ENCODE measurements at regions not wholly inside any gene's neighbourhood (a gene's known extent, or its start where the extent isn't known, plus 50 kb on each side); places are given as distances from the start of the nearest gene placed in this dataset.

DNA sequence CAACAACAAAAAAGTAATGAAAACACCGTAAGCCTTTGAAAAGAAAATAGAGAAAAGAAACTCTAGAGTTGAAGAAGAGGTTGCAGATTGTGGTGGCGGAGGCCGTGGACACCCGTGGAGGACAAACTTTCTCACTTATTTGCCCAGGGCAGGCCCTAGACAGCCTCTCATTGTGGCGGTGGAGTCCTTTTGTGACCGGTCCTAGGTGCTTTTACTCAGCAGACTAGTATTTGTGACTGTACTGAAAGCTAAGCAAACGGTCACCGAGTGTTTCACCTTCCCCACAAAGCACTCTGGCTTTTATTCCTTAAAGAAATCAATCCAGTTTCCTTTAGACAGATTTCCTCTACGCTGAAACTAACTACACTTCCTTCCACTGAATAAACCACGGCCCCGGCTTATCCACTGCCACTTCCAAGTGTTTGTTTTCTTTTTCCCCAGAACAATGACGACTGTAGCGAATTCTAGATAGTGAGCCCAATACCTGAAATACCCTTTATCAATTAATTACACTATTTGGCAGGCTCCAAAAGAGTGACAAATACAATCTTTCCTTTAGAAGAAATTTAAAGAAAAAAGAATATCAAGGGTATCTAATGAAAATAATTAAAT, 210.2 kb upstream of the TARS1 start:
- TF ChIP-seq Cebpa-rat (IDR thresholded peaks at IDR 0.05) = no peak
- H3K27me3 ChIP-seq = no peaks in the 10 kb centered on the region
- no peak overlapping the region for H3K27ac ChIP-seq
- no peak overlapping the region for H3K9ac ChIP-seq
- H3K36me3 ChIP-seq = no peaks in the 10 kb centered on the region
- no peak overlapping the region for H3K4me2 ChIP-seq
- H3K4me1 ChIP-seq = peaks cover 0 to 10% (median under 1%) of the 10 kb centered on the region in 10 experiments; a peak in 7 of 20 replicates
- peaks cover 0 to 15% (median 9%) of the 10 kb centered on the region in 11 experiments; a peak in 11 of 22 replicates for H3K9me3 ChIP-seq (replicated peaks in 1 of 11)
- H3K4me3 ChIP-seq = no peak overlapping the region
- H4K20me1 ChIP-seq = no peaks in the 10 kb centered on the region

DNA sequence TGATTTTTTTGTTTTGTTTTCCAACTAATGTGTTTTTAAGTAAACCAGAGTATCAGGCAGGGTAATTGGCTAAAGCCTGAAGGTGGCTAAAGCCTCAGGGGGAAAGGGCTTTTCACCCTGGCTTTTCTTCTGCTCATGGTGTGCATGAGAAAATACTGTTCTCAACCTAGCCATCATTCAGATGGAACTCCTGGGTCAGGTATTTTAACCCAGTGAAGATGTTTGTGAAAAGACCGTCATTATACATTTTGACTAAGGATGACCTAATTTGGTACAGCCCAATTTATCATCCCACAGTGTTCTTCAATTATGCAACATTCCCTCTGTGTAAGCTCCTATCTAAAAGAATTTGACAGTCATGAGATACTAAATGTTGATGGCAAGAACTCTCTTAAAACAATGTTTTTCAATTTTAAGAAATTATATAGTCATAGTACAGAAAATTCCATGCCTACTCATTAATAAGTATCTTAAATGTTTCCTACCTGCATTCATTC, 209.5 kb upstream of the TARS1 start:
- no peak for TF ChIP-seq Cebpa-rat (IDR thresholded peaks at IDR 0.05)
- peaks cover 0 to 16% (median 5%) of the 10 kb centered on the region in 10 experiments; a peak in 8 of 20 replicates for H3K4me1 ChIP-seq
- H3K9ac ChIP-seq = no peak overlapping the region
- H3K27me3 ChIP-seq = no peaks in the 10 kb centered on the region
- H4K20me1 ChIP-seq = no peaks in the 10 kb centered on the region
- no peak overlapping the region for H3K4me2 ChIP-seq
- peaks cover 0 to 10% (median 8%) of the 10 kb centered on the region in 11 experiments; a peak in 9 of 22 replicates for H3K9me3 ChIP-seq (replicated peaks in 1 of 11)
- no peak overlapping the region for H3K4me3 ChIP-seq
- no peak overlapping the region for H3K27ac ChIP-seq
- H3K36me3 ChIP-seq = no peaks in the 10 kb centered on the region

DNA sequence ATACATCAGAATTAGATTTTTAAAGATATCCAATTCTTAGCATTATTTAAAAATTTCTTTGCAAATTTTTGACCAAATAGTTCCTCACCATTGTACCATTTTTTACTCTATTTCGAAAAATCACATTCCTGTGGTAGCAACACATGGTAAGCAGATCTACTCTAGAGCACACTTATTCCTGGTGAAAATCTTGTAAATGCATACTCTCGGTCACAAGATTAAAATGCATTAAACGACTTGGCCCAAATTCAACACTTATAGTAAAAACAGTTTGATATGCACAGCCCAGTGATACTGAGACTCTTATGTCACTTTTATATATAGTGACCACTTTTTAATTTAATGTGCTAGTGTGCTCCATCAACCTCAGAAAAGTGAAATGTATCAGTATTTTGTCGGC, 208.8 kb upstream of the TARS1 start:
- no peak overlapping the region for H3K4me3 ChIP-seq
- H3K27me3 ChIP-seq = no peaks in the 10 kb centered on the region
- no peak for TF ChIP-seq Cebpa-rat (IDR thresholded peaks at IDR 0.05)
- H4K20me1 ChIP-seq = no peaks in the 10 kb centered on the region
- no peak overlapping the region for H3K27ac ChIP-seq
- no peak overlapping the region for H3K4me2 ChIP-seq
- H3K9ac ChIP-seq = no peak overlapping the region
- no peaks in the 10 kb centered on the region for H3K36me3 ChIP-seq
- H3K4me1 ChIP-seq = peaks cover 0 to 23% (median 6%) of the 10 kb centered on the region in 10 experiments; a peak in 10 of 20 replicates
- H3K9me3 ChIP-seq (replicated peaks in 1 of 11) = peaks cover 0 to 10% (median 6%) of the 10 kb centered on the region in 11 experiments; a peak in 5 of 22 replicates

DNA sequence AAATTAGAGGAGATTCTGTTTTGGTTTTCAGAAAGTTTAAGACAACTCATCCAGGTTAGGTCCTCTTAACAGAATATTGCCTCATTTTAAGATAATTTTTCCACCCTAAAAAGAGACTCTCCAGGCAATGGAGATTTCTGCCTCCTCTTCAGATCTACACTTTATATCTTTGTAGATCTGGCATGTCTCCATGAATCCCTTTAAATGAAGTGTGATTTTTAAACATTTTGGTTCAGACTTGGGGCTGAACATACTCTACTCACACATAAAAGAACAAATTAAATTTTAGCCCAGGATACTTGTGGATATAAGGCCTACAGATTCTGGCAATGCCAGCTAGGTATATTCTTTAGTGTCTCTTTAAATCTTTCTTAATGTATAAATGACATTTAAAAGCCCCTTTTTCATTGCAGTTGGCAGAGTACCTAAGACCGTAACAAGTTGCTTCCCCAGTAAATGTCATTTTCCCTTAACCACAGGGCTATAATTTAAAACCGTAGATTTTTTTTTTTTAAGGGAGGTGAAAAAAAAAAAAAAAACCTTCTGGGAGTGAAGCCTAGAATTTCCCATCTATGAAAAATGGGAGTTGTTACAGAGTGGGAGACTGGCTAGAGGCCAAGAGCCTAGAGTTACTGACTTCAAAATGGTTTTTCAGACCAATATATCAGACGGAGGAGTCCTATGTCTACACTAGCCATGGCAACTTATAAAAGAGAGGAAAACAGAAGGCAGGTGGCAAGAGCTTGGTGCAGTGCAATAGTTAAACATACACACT, 207.8 kb upstream of the TARS1 start:
- H3K4me3 ChIP-seq = no peak overlapping the region
- no peaks in the 10 kb centered on the region for H3K27me3 ChIP-seq
- H4K20me1 ChIP-seq = no peaks in the 10 kb centered on the region
- TF ChIP-seq Cebpa-rat (IDR thresholded peaks at IDR 0.05) = no peak
- H3K9me3 ChIP-seq (replicated peaks in 1 of 11) = peaks cover 0 to 10% (median 6%) of the 10 kb centered on the region in 11 experiments; a peak in 5 of 22 replicates
- H3K4me1 ChIP-seq = peaks cover 0 to 30% (median 6%) of the 10 kb centered on the region in 10 experiments; a peak in 10 of 20 replicates
- H3K27ac ChIP-seq = no peak overlapping the region
- H3K4me2 ChIP-seq = no peak overlapping the region
- H3K36me3 ChIP-seq = no peaks in the 10 kb centered on the region
- H3K9ac ChIP-seq = no peak overlapping the region

DNA sequence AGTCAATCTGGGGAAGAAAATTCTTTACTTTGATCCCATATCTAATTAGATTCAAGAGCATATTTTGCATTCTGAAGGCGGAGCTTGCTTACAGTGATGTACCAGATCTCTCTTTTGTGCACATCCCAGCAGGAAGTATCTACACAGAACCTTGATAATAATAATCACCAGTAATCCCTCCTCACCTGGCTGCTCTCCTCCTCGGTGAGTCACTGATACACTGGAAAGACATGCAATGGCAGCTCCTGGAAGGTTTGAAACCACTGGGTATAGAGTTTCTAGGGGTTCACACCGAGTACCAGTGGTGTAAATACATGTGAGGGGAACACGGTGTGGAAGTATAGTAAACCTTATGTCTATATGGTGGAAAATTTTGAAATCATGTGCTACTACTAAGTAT, 205.5 kb upstream of the TARS1 start:
- H3K36me3 ChIP-seq = no peaks in the 10 kb centered on the region
- H4K20me1 ChIP-seq = no peaks in the 10 kb centered on the region
- no peaks in the 10 kb centered on the region for H3K27me3 ChIP-seq
- H3K9ac ChIP-seq = no peak overlapping the region
- TF ChIP-seq Cebpa-rat (IDR thresholded peaks at IDR 0.05) = no peak
- peaks cover 0 to 44% (median 8%) of the 10 kb centered on the region in 10 experiments; a peak in 10 of 20 replicates for H3K4me1 ChIP-seq
- H3K9me3 ChIP-seq (replicated peaks in 1 of 11) = peaks cover 0 to 10% (median 6%) of the 10 kb centered on the region in 11 experiments; a peak in 5 of 22 replicates
- no peak overlapping the region for H3K27ac ChIP-seq
- peak overlapping the region in 5 of 11 experiments; percentile 19 to 61 (median 27); a peak in 4 of 22 replicates for H3K4me2 ChIP-seq
- H3K4me3 ChIP-seq = no peak overlapping the region

DNA sequence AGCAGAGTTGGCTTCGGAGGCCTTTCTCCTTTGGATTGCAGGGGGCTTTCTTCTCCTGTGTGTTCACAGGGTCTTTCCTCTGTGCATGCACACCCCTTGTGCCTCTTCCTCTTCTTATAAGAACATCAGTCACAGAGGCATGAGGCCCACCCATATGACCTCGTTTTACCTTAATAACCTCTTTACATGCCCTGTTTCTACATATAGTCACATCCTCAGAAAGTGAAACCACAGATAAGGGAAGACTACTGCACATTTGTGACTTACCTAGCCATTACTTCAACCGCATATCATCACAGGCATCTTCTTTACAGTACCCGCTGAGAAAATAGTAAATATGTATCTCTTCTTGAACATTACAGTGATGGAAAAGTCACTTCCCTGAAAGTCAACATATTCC, 204.9 kb upstream of the TARS1 start:
- peaks cover 0 to 49% (median 8%) of the 10 kb centered on the region in 10 experiments; a peak in 10 of 20 replicates for H3K4me1 ChIP-seq
- H3K4me2 ChIP-seq = peak overlapping the region in 6 of 11 experiments; percentile 0 to 61 (median 26); a peak in 7 of 22 replicates
- peaks cover 0 to 10% (median 6%) of the 10 kb centered on the region in 11 experiments; a peak in 5 of 22 replicates for H3K9me3 ChIP-seq (replicated peaks in 1 of 11)
- no peak overlapping the region for H3K9ac ChIP-seq
- no peak for TF ChIP-seq Cebpa-rat (IDR thresholded peaks at IDR 0.05)
- H3K36me3 ChIP-seq = no peaks in the 10 kb centered on the region
- H3K4me3 ChIP-seq = no peak overlapping the region
- no peak overlapping the region for H3K27ac ChIP-seq
- no peaks in the 10 kb centered on the region for H4K20me1 ChIP-seq
- H3K27me3 ChIP-seq = no peaks in the 10 kb centered on the region

DNA sequence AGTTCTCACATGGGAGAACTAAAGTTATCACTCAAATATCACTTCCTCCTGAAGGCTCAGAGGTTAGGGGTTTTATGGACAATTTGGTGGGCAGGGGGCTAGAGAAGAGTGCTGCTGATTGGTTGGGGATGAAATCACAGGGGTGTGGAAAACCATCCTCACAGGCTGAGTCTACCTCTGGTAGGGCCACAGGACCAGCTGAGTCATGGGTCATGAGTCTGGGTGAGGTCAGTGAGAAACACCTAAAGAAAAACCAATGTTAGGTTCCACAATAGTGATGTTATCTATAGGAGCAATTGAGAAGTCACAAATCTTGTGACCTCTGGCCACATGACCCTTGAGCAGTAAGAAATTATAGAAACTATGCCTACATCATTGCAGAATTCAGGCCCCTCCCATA, 203.3 kb upstream of the TARS1 start:
- no peaks in the 10 kb centered on the region for H4K20me1 ChIP-seq
- H3K4me3 ChIP-seq = no peak overlapping the region
- no peaks in the 10 kb centered on the region for H3K36me3 ChIP-seq
- H3K9ac ChIP-seq = no peak overlapping the region
- no peaks in the 10 kb centered on the region for H3K27me3 ChIP-seq
- peak overlapping the region in 2 of 11 experiments; percentile 60 to 67; a peak in 4 of 22 replicates for H3K4me2 ChIP-seq
- peaks cover 9 to 65% (median 21%) of the 10 kb centered on the region in 10 experiments for H3K4me1 ChIP-seq
- no peak for TF ChIP-seq Cebpa-rat (IDR thresholded peaks at IDR 0.05)
- peak overlapping the region in 2 of 11 experiments; percentile 22 to 50; a peak in 2 of 22 replicates for H3K27ac ChIP-seq
- H3K9me3 ChIP-seq (replicated peaks in 1 of 11) = peaks cover 0 to 10% (median 6%) of the 10 kb centered on the region in 11 experiments; a peak in 5 of 22 replicates

DNA sequence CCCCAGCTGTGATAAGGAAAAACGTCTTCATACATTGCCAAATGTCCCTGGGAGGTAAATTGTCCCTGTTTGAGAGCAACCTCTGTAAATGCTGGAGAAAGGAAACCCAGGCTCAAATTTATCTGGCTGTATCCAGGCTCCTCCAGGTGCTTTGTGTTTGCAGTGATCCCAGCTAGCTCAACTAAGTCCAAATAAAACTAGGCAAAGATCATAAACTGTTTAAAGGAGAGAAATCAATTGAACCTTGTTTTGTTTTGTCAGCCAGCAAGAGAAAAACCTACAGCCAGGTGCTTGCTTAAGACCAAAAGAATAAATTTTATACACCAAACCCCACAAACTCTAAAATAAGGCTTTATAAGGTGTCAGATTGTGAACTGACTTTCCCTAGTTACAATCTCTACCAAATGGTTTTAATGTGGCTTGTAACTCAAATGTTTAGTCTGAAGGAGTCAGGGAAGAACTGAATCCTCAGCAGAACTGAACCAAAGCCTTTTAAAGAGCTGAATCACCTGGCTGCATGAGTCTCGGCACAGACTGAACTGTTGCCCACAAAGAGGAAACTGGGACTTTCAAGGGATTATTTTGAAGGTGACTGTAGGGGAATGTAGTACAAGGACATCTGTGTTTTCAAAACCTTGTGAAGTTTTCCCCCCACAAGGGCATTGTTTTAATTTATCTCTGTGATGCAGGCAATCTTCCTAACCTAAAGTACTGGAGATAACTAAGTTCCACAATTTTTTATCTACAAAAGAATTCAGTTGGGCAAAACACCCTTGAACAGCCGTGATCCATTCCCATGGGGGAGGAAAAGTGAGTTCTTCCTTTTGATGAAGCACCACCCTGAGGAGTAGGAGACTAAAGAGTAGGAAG, 201.7 kb upstream of the TARS1 start:
- Histone ChIP-seq H4K20me1 (no peaks in the 10 kb centered on the region), H3K27me3 (no peaks in the 10 kb centered on the region), H3K4me1 (peaks cover 9 to 67% (median 22%) of the 10 kb centered on the region in 10 experiments), H3K9me3 (replicated peaks in 1 of 11) (peaks cover 0 to 9% (median 4%) of the 10 kb centered on the region in 11 experiments; a peak in 5 of 22 replicates), H3K9ac (no peak overlapping the region), H3K27ac (peak overlapping the region in 1 of 11 experiments; percentile 10; a peak in 2 of 22 replicates), H3K4me3 (no peak overlapping the region), H3K36me3 (no peaks in the 10 kb centered on the region), H3K4me2 (peak overlapping the region in 2 of 11 experiments; percentile 32 to 51; a peak in 4 of 22 replicates)
- no peak for TF ChIP-seq Cebpa-rat (IDR thresholded peaks at IDR 0.05)

Data from BLaER1 treated with 17β-estradiol and CSF1 and Interleukin-3, amounts not matched to agents 10 nM and 100 nM (cell line).